WTC11 (cell line): ENCODE measurements at regions not wholly inside any gene's neighbourhood (a gene's known extent, or its start where the extent isn't known, plus 50 kb on each side); places are given as distances from the start of the nearest gene placed in this dataset.

Experiments used
- ATAC-seq: fragments of 200-7000 bp; cut with Tn5 transposase; 2 replicates; pipeline ENCODE4 v1.10.0; 2021; ENCODE audit warnings: mild to moderate bottlenecking, moderate library complexity
- CTCF ChIA-PET: fragments of 300-600 bp; sonication (Branson Sonifier 250); formaldehyde crosslinking; loops from one replicate; lab custom pipeline; 2021; ENCODE audit warnings: antibody characterized with exemption; lab: Charles Lee
- POLR2A ChIA-PET: fragments of 350-600 bp; sonication (Branson Sonifier 250); formaldehyde crosslinking; loops from one replicate; lab custom pipeline; 2021; ENCODE audit warnings: antibody characterized with exemption; lab: Charles Lee
- DNase-seq: peaks from one replicate; pipeline ENCODE4 v3.0.0; 2021; ENCODE audit warnings: low spot score
- H3K27ac Mint-ChIP-seq: 2 replicates; pipeline ENCODE4 v1.8.0; 2021; ENCODE audit warnings: mixed read lengths
- H3K27me3 Mint-ChIP-seq: 2 replicates; pipeline ENCODE4 v1.8.0; 2021; ENCODE audit warnings: low read depth, mild to moderate bottlenecking, moderate library complexity, mixed read lengths
- H3K36me3 Mint-ChIP-seq: 2 replicates; pipeline ENCODE4 v1.8.0; 2021; ENCODE audit warnings: mixed read lengths
- H3K4me1 Mint-ChIP-seq: 2 replicates; pipeline ENCODE4 v1.8.0; 2022; ENCODE audit warnings: mixed read lengths
- H3K4me3 Mint-ChIP-seq: 2 replicates; pipeline ENCODE4 v1.8.0; 2021; ENCODE audit warnings: mild to moderate bottlenecking, moderate library complexity, mixed read lengths
- H3K9me3 Mint-ChIP-seq: 2 replicates; pipeline ENCODE4 v1.8.0; 2021; ENCODE audit warnings: mixed read lengths
- ATF1 ChIP-seq: sonication (generic); formaldehyde crosslinking; IDR thresholded peaks from 2 replicates; pipeline ENCODE4 v1.8.1; 2023; ENCODE audit warnings: mild to moderate bottlenecking, moderate library complexity, missing genetic modification reagents
- ATF2 ChIP-seq: sonication (generic); formaldehyde crosslinking; IDR thresholded peaks from 2 replicates; pipeline ENCODE4 v1.8.1; 2022; ENCODE audit warnings: low read depth, missing genetic modification reagents, borderline replicate concordance
- CBFB ChIP-seq: sonication (generic); formaldehyde crosslinking; IDR thresholded peaks from 2 replicates; pipeline ENCODE4 v1.8.1; 2022; ENCODE audit warnings: mild to moderate bottlenecking, low read depth, missing genetic modification reagents
- CREM ChIP-seq: sonication (generic); formaldehyde crosslinking; IDR thresholded peaks from 2 replicates; pipeline ENCODE4 v1.8.1; 2022; ENCODE audit warnings: mild to moderate bottlenecking, missing genetic modification reagents, moderate library complexity
- EMX1 ChIP-seq: fragments of 250-450 bp; sonication (Bioruptor Pico); IDR thresholded peaks from 2 replicates; pipeline ENCODE4 v1.8.0; 2021; ENCODE audit warnings: mild to moderate bottlenecking
- ERG ChIP-seq: fragments of 250-450 bp; sonication (Bioruptor Pico); IDR thresholded peaks from 2 replicates; pipeline ENCODE4 v1.8.0; 2021; ENCODE audit warnings: mild to moderate bottlenecking
- NR1H2 ChIP-seq: sonication (generic); formaldehyde crosslinking; IDR thresholded peaks from 2 replicates; pipeline ENCODE4 v1.9.0; 2021; ENCODE audit warnings: mild to moderate bottlenecking, moderate library complexity, missing genetic modification reagents
- PREB ChIP-seq: sonication (generic); formaldehyde crosslinking; IDR thresholded peaks from 2 replicates; pipeline ENCODE4 v1.8.1; 2022; ENCODE audit warnings: mild to moderate bottlenecking, missing genetic modification reagents, moderate library complexity, borderline replicate concordance
- TCF7 ChIP-seq: sonication (generic); formaldehyde crosslinking; IDR thresholded peaks from 2 replicates; pipeline ENCODE4 v1.8.0; 2022; ENCODE audit warnings: mild to moderate bottlenecking, low read depth, missing genetic modification reagents, moderate library complexity
- TEAD1 ChIP-seq: sonication (generic); formaldehyde crosslinking; IDR thresholded peaks from 2 replicates; pipeline ENCODE4 v1.8.0; 2022; ENCODE audit warnings: mild to moderate bottlenecking, missing genetic modification reagents
- TEAD4 ChIP-seq: sonication (generic); formaldehyde crosslinking; IDR thresholded peaks from 2 replicates; pipeline ENCODE4 v1.8.0; 2022; ENCODE audit warnings: mild to moderate bottlenecking, missing genetic modification reagents
- ZNF121 ChIP-seq: sonication (generic); formaldehyde crosslinking; IDR thresholded peaks from 2 replicates; pipeline ENCODE4 v1.8.0; 2023; ENCODE audit warnings: missing genetic modification reagents
- ZNF317 ChIP-seq: sonication (generic); formaldehyde crosslinking; IDR thresholded peaks from 2 replicates; pipeline ENCODE4 v1.8.1; 2023; ENCODE audit warnings: low read depth, mild to moderate bottlenecking, moderate library complexity, missing genetic modification reagents, borderline replicate concordance
- ZNF512 ChIP-seq: sonication (generic); formaldehyde crosslinking; IDR thresholded peaks from 2 replicates; pipeline ENCODE4 v1.8.1; 2022; ENCODE audit warnings: missing genetic modification reagents, borderline replicate concordance
- ZNF671 ChIP-seq: fragments of 250-450 bp; sonication (Bioruptor Pico); IDR thresholded peaks from 2 replicates; pipeline ENCODE4 v1.8.0; 2021; ENCODE audit warnings: mild to moderate bottlenecking
- ZSCAN18 ChIP-seq: fragments of 250-450 bp; sonication (Bioruptor Pico); IDR thresholded peaks from 2 replicates; pipeline ENCODE4 v2.1.2; 2022; ENCODE audit warnings: mild to moderate bottlenecking, moderate library complexity
- TF ChIP-seq, protein P1 (sequence below): sonication (generic); formaldehyde crosslinking; IDR thresholded peaks from 2 replicates; pipeline ENCODE4 v1.8.0; 2022; ENCODE audit warnings: missing genetic modification reagents
- TF ChIP-seq, protein P2 (sequence below): fragments of 200-600 bp; IDR thresholded peaks from 2 replicates; pipeline ENCODE4 v1.8.0; 2022; ENCODE audit warnings: antibody characterized with exemption
- TF ChIP-seq, protein P3 (sequence below): sonication (generic); formaldehyde crosslinking; IDR thresholded peaks from 2 replicates; pipeline ENCODE4 v1.8.0; 2023; ENCODE audit warnings: missing genetic modification reagents, mild to moderate bottlenecking, borderline replicate concordance

GRCh38 chr4:181858741-181859140 lies 384.5 kb upstream of the TENM3 start (continued):
- no peak for TF ChIP-seq ZNF512 (CRISPR knock-in tag)

- H3K4me1 Mint-ChIP-seq = no peaks in the 10 kb centered on the region
- TF ChIP-seq ZNF671 = no peak
- no peak for TF ChIP-seq ZNF121 (CRISPR knock-in tag)
- TF ChIP-seq ZSCAN18 (CRISPR knock-in tag) = no peak
- TF ChIP-seq, protein P1, sequence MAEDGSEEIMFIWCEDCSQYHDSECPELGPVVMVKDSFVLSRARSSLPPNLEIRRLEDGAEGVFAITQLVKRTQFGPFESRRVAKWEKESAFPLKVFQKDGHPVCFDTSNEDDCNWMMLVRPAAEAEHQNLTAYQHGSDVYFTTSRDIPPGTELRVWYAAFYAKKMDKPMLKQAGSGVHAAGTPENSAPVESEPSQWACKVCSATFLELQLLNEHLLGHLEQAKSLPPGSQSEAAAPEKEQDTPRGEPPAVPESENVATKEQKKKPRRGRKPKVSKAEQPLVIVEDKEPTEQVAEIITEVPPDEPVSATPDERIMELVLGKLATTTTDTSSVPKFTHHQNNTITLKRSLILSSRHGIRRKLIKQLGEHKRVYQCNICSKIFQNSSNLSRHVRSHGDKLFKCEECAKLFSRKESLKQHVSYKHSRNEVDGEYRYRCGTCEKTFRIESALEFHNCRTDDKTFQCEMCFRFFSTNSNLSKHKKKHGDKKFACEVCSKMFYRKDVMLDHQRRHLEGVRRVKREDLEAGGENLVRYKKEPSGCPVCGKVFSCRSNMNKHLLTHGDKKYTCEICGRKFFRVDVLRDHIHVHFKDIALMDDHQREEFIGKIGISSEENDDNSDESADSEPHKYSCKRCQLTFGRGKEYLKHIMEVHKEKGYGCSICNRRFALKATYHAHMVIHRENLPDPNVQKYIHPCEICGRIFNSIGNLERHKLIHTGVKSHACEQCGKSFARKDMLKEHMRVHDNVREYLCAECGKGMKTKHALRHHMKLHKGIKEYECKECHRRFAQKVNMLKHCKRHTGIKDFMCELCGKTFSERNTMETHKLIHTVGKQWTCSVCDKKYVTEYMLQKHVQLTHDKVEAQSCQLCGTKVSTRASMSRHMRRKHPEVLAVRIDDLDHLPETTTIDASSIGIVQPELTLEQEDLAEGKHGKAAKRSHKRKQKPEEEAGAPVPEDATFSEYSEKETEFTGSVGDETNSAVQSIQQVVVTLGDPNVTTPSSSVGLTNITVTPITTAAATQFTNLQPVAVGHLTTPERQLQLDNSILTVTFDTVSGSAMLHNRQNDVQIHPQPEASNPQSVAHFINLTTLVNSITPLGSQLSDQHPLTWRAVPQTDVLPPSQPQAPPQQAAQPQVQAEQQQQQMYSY (CRISPR knock-in tag) = no peak
- TF ChIP-seq, protein P2, sequence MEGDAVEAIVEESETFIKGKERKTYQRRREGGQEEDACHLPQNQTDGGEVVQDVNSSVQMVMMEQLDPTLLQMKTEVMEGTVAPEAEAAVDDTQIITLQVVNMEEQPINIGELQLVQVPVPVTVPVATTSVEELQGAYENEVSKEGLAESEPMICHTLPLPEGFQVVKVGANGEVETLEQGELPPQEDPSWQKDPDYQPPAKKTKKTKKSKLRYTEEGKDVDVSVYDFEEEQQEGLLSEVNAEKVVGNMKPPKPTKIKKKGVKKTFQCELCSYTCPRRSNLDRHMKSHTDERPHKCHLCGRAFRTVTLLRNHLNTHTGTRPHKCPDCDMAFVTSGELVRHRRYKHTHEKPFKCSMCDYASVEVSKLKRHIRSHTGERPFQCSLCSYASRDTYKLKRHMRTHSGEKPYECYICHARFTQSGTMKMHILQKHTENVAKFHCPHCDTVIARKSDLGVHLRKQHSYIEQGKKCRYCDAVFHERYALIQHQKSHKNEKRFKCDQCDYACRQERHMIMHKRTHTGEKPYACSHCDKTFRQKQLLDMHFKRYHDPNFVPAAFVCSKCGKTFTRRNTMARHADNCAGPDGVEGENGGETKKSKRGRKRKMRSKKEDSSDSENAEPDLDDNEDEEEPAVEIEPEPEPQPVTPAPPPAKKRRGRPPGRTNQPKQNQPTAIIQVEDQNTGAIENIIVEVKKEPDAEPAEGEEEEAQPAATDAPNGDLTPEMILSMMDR = no peak
- TF ChIP-seq, protein P3, sequence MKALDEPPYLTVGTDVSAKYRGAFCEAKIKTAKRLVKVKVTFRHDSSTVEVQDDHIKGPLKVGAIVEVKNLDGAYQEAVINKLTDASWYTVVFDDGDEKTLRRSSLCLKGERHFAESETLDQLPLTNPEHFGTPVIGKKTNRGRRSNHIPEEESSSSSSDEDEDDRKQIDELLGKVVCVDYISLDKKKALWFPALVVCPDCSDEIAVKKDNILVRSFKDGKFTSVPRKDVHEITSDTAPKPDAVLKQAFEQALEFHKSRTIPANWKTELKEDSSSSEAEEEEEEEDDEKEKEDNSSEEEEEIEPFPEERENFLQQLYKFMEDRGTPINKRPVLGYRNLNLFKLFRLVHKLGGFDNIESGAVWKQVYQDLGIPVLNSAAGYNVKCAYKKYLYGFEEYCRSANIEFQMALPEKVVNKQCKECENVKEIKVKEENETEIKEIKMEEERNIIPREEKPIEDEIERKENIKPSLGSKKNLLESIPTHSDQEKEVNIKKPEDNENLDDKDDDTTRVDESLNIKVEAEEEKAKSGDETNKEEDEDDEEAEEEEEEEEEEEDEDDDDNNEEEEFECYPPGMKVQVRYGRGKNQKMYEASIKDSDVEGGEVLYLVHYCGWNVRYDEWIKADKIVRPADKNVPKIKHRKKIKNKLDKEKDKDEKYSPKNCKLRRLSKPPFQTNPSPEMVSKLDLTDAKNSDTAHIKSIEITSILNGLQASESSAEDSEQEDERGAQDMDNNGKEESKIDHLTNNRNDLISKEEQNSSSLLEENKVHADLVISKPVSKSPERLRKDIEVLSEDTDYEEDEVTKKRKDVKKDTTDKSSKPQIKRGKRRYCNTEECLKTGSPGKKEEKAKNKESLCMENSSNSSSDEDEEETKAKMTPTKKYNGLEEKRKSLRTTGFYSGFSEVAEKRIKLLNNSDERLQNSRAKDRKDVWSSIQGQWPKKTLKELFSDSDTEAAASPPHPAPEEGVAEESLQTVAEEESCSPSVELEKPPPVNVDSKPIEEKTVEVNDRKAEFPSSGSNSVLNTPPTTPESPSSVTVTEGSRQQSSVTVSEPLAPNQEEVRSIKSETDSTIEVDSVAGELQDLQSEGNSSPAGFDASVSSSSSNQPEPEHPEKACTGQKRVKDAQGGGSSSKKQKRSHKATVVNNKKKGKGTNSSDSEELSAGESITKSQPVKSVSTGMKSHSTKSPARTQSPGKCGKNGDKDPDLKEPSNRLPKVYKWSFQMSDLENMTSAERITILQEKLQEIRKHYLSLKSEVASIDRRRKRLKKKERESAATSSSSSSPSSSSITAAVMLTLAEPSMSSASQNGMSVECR (CRISPR knock-in tag) = no peak
- no peak for TF ChIP-seq ATF2 (CRISPR knock-in tag)
- no peak for TF ChIP-seq TEAD1
- TF ChIP-seq ERG (CRISPR knock-in tag) = no peak
- no peak for TF ChIP-seq EMX1 (CRISPR knock-in tag)
- TF ChIP-seq ZNF317 = no peak
- no peak for TF ChIP-seq ATF1
- TF ChIP-seq TEAD4 (CRISPR knock-in tag) = no peak
- TF ChIP-seq PREB = no peak
- no peak for TF ChIP-seq TCF7 (CRISPR knock-in tag)
- TF ChIP-seq NR1H2 (CRISPR knock-in tag) = no peak
- no peak for TF ChIP-seq CBFB (CRISPR knock-in tag)
- TF ChIP-seq CREM = no peak
- H3K27ac Mint-ChIP-seq = no peak overlapping the region
- H3K9me3 Mint-ChIP-seq = no peaks in the 10 kb centered on the region
- ChIA-PET POLR2A (interaction anchor here (0.6 to 0.7 kb wide), 2 partner anchors 32 to 228 kb away, joined by 3 to 5 read pairs; no protein-coding TSS in a partner anchor), CTCF (no interaction called here)
- no peaks in the 10 kb centered on the region for H3K36me3 Mint-ChIP-seq
- no peaks in the 10 kb centered on the region for H3K27me3 Mint-ChIP-seq
- ATAC-seq (no peak), DNase-seq (no peak)
- no peak overlapping the region for H3K4me3 Mint-ChIP-seq
These were observed 383.8 kb upstream of the TENM3 start for GRCh38 chr4:181859439-181859838.
